Inferior parietal cortex (tissue), 1 donor: ENCODE measurements at regions not wholly inside any gene's neighbourhood (a gene's known extent, or its start where the extent isn't known, plus 50 kb on each side); places are given as distances from the start of the nearest gene placed in this dataset.
"Not testable (repeated sequence)": the region's sequence is repeated elsewhere in the genome, so short reads cannot be mapped to it uniquely, and the experiment has no call there.

Experiments
- DNase-seq: peaks from one replicate; pipeline ENCODE4 v3.0.0-alpha.2; 2016; ENCODE audit errors: extremely low spot score

GRCh38 chr13:64688893-64689677 is 2541.1 kb downstream of the PCDH9 start:
- DNase-seq: no peak

DNA sequence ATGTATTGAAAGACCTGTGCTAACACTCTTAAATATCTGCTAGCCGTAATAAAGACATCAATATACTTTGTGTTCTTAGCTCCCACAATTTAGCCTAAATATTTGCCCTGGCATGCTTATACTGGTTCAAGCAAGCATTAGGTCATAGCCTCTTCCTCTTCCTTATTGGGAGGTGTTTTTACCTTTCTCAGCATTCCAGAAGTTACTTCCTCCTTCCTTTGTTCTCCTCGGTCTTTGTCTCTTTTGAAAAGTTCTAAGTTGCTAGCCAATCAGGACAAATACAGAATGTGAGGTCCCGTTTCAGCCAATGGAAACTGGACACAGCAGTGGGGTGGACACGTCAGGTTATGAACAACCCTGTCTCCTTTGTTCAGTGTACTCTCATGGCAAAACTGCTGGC is 2543.6 kb downstream of the PCDH9 start:
- DNase-seq: not testable (repeated sequence)

- DNase-seq: no peak
These were observed 2545.3 kb downstream of the PCDH9 start for GRCh38 chr13:64684685-64685431.

GRCh38 chr13:64684108-64684507 is 2546.0 kb downstream of the PCDH9 start:
- no peak for DNase-seq

- no peak for DNase-seq
These were observed 2549.4 kb downstream of the PCDH9 start for GRCh38 chr13:64680739-64681138.

DNA sequence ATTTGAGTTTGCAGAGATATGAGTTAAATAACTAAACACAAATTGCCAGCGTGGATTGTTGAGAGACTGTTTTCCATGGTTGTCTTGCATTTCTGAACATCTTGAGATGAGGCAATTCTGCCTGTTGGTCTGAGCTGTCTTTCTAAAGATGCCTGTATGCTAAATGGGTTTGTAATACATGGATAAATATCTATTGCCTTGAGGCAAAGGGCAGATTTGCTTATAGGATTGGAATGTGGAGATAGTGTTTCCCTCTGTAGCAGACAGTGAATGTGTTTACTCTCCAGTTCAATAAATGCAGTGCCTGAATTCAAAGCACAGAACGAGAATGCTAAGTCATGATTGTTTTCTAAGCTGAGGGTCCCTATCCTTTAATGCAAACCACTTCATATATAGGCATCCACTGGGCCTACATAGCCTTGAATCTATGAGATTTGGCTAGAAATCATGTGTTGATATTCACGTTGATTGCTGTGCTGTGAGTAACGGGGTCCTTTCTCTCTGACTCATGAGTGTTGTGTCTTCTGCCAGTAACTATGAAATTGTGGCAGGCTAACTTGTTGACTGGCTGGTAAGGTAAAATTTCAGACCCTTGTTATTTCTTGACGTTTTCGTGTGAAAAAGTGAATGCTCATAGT is 2554.8 kb downstream of the PCDH9 start:
- no peak for DNase-seq

- no peak for DNase-seq
These were observed 2556.0 kb downstream of the PCDH9 start for GRCh38 chr13:64674126-64674525.

- DNase-seq: no peak
These were observed 2557.4 kb downstream of the PCDH9 start for GRCh38 chr13:64672751-64673150.

DNA sequence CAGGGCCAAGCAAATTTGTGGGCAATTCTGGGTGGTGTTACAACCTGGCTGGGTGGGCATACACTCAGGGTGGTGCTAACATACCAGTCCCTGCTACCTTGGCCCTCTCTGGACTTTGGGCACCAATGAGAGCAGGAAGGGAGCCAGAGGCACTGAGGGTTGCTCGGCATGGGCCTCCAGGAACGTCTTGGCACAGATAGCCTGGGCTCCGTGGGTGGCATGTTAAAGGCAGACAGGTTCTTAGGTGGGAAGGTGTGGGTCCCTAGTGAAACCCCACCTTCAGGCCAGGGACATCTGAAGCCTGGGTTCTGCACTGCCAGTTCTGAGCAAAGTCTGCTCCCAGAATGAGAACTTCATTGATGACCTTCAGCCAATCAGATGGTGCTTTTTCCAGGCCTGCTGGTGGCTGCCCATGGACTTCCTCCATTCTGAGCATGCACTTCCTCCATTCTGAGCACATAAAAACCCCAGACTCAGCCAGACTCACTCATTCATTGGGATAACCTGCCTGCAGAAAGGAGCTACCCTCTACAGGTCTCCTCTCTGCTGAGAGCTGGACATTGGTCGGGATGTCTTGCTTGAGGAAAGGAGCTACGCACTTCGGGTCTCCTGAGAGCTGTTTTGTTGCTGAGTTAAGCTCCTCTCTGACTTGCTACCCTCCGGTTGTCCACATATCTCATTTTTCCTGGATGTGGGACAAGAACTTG is 2567.1 kb downstream of the PCDH9 start:
- no peak for DNase-seq

GRCh38 chr13:64648293-64648692 is 2581.8 kb downstream of the PCDH9 start:
- DNase-seq: no peak

- DNase-seq: no peak
These were observed 2587.1 kb downstream of the PCDH9 start for GRCh38 chr13:64643066-64643465.

GRCh38 chr13:64640002-64640401 is 2590.1 kb downstream of the PCDH9 start:
- DNase-seq: no peak

DNA sequence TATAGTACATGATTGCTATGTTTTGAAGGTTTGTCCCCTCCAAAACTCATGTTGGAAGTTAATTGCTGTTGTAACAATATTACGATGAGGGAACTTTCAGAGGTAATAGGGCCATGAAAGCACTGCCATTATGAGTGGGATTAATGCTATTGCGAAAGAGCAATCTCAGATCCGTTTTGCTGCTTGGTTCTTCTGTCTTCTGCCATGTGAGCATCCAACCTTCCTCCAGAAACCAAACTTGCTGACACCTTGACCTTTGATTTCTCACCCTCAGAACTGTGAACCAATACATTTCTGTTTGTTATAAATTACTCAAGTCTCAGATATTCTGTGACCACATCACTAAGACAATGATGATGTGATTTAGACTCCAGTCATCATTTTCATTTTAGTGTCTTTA is 2590.9 kb downstream of the PCDH9 start:
- DNase-seq: no peak

DNA sequence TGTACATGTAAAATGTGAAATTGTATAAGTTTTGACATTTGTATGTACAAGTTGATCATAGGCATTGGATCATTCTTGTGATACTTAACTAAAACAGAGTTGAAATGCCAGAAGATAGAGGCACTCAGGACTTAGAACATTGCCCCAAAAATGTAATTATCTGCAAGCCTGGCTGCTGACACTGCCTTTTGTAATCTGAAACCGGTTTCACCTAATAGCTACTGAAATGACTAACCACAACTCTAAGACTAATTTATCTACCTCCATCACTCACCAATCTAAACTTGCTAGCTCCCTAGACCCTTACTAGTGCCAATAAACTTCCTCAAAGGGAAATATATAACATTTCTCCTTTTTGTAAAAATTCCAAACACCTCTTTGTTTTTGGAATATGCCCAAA is 2596.2 kb downstream of the PCDH9 start:
- no peak for DNase-seq

GRCh38 chr13:64627654-64628053 is 2602.5 kb downstream of the PCDH9 start:
- no peak for DNase-seq

DNA sequence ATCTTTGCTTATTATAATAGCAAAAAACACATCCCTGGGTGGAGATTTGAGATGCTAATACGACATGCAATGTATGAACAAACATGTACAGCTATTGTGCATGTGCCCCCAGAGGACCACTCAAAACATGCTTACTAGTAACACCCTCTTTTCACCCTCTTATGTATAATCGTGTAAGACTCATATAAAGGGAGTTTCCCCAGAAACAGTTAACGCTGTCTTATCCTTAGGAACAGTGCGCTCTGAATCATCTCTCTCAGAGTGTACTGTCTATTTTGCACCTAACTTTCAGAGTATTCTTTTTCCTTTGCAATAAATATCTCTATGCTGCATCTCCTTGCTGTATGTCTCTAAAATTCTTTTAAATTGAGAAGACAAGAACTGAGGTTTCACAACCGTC is 2604.0 kb downstream of the PCDH9 start:
- DNase-seq: no peak

DNA sequence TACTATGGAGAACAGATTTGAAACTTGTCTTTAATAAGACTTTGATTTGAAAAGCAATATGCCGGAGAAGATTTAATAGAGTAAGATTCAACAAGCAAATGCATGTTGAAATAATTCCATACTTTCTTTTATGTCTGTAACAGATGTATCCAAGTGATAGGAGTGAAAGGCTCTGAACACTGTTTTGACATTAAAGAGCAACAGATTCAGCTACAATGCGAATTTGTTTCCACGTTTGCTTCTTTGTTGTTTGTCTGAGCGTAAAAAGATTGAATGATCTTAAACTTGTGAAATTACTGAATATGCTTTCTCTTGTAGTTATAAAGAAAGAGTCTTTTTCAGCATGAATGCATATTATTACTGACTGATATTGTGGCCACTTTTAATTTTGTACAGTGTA is 2612.9 kb downstream of the PCDH9 start:
- no peak for DNase-seq

DNA sequence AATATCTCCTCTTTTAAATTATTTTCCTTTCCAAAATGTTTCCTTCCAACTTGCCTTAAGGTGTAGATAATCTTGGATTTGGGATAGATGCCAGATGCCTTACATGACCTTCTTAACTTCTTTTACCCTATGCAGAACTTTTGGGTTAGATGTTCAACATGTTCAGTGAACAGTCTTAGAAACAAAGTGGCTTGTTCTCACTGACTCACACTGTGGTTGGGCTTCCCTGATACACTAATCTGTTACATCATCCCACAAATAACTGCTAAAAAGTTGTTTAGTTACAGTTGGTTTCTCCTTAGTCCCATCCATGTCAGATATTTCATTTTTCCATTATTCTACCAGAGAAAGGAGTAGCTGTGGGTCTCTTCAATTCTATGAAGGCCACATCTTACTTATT is 2638.2 kb downstream of the PCDH9 start:
- DNase-seq: no peak

GRCh38 chr13:64579331-64579730 is 2650.8 kb downstream of the PCDH9 start:
- no peak for DNase-seq

DNA sequence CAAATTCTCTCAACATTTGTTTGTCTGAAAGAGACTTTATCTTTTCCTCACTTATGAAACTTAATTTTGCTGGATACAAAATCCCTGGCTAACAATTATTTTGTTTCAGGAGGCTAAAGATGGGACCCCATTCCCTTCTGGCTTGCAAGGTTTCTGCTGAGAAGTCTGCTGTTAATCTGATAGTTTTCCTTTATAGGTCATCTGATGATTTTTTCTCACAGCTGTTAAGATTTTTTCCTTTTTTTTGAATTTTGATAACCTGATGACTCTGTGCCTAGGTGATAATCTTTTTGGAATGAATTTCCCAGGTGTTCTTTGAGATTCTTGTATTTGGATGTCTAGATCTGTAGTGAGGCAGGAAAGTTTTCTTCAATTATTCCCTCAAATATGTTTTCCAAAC is 2661.4 kb downstream of the PCDH9 start:
- DNase-seq: no peak

DNA sequence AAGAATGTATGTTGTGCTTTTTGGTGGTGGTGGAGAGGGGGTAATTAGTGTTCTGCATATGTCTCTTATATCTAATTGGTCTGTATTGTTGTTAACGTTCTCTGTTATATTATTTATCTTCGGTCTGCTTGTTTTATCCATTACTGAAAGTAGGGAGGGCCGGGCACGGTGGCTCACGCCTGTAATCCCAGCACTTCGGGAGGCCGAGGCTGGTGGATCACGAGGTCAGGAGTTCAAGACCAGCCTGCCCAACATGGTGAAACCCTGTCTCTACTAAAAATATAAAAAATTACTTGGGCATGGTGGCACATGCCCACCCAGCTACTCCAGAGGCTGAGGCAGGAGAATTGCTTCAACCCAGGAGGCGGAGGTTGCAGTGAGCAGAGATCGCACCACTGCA is 2672.1 kb downstream of the PCDH9 start:
- DNase-seq: not testable (repeated sequence)

- DNase-seq: no peak
These were observed 2673.8 kb downstream of the PCDH9 start for GRCh38 chr13:64556376-64556775.
